CD4-positive, alpha-beta T cell treated with Interleukin-10 for 1 hour (primary cell): ENCODE measurements at regions not wholly inside any gene's neighbourhood (a gene's known extent, or its start where the extent isn't known, plus 50 kb on each side); places are given as distances from the start of the nearest gene placed in this dataset.

Experiments used
- DNase-seq: peaks from one replicate; pipeline ENCODE4 v3.0.0-alpha.2; 2020

- no peak for DNase-seq
Observed at GRCh38 chr10:105844676-105845570, 1203.8 kb downstream of the SORCS3 start.

GRCh38 chr10:105844241-105844640 lies 1203.2 kb downstream of the SORCS3 start:
- no peak for DNase-seq

GRCh38 chr10:105843786-105844185 lies 1202.7 kb downstream of the SORCS3 start:
- peak; percentile 12 for DNase-seq

GRCh38 chr10:105840288-105840770 lies 1199.2 kb downstream of the SORCS3 start:
- no peak for DNase-seq

- no peak for DNase-seq
Observed at GRCh38 chr10:105838392-105838791, 1197.3 kb downstream of the SORCS3 start.

GRCh38 chr10:105837951-105838350 lies 1196.9 kb downstream of the SORCS3 start:
- peak; percentile 42 for DNase-seq

- DNase-seq, result no peak
Observed at GRCh38 chr10:105834261-105835059, 1193.4 kb downstream of the SORCS3 start.

- DNase-seq, result no peak
Observed at GRCh38 chr10:105827133-105827532, 1186.0 kb downstream of the SORCS3 start.

GRCh38 chr10:105807935-105808587 lies 1167.0 kb downstream of the SORCS3 start:
- no peak for DNase-seq

- DNase-seq, result no peak
Observed at GRCh38 chr10:105803206-105803605, 1162.1 kb downstream of the SORCS3 start.

- DNase-seq, result no peak
Observed at GRCh38 chr10:105800641-105801040, 1159.6 kb downstream of the SORCS3 start.

- no peak for DNase-seq
Observed at GRCh38 chr10:105798328-105798889, 1157.3 kb downstream of the SORCS3 start.

GRCh38 chr10:105797234-105797890 lies 1156.3 kb downstream of the SORCS3 start:
- peak; percentile 10 for DNase-seq

- no peak for DNase-seq
Observed at GRCh38 chr10:105793071-105793470, 1152.0 kb downstream of the SORCS3 start.

GRCh38 chr10:105785721-105786120 lies 1144.6 kb downstream of the SORCS3 start:
- no peak for DNase-seq

- no peak for DNase-seq
Observed at GRCh38 chr10:105783936-105784483, 1142.9 kb downstream of the SORCS3 start.

- DNase-seq, result no peak
Observed at GRCh38 chr10:105774881-105775280, 1133.8 kb downstream of the SORCS3 start.

- no peak for DNase-seq
Observed at GRCh38 chr10:105774351-105774750, 1133.3 kb downstream of the SORCS3 start.

- no peak for DNase-seq
Observed at GRCh38 chr10:105770524-105771212, 1129.6 kb downstream of the SORCS3 start.

GRCh38 chr10:105769248-105770184 lies 1128.4 kb downstream of the SORCS3 start:
- DNase-seq, result no peak
